Right ventricle myocardium inferior (tissue), 1 donor: ENCODE measurements at regions not wholly inside any gene's neighbourhood (a gene's known extent, or its start where the extent isn't known, plus 50 kb on each side); places are given as distances from the start of the nearest gene placed in this dataset.
"Not testable (repeated sequence)": the region's sequence is repeated elsewhere in the genome, so short reads cannot be mapped to it uniquely, and the experiment has no call there.

Experiments
- ATAC-seq: fragments of 200-7000 bp; cut with Tn5 transposase; one replicate; pipeline ENCODE4 v1.9.1; 2020; ENCODE audit warnings: mild to moderate bottlenecking, moderate library complexity
- DNase-seq: peaks from one replicate; pipeline ENCODE4 v3.0.0; 2021; ENCODE audit errors: missing footprints
- intact Hi-C: fragments of 100-400 bp; cut with DNase I; formaldehyde crosslinking; loops from one replicate; pipeline ENCODE4 v1.11.0; 2022
- donor health status: DM: no; HTN: yes; CAD: no; lungs with severe emphysema.

GRCh38 chr18:65235966-65236624 is 514.7 kb upstream of the CDH7 start:
- DNase-seq (no peak), ATAC-seq (no peak)
- intact Hi-C loops, result no loop called here

- DNase-seq (no peak), ATAC-seq (no peak)
- intact Hi-C loops, result no loop called here
These were observed 520.5 kb upstream of the CDH7 start for GRCh38 chr18:65230311-65230710.

GRCh38 chr18:65227970-65228369 is 522.8 kb upstream of the CDH7 start:
- ATAC-seq (no peak), DNase-seq (no peak)
- intact Hi-C loops, result no loop called here

- ATAC-seq (no peak), DNase-seq (no peak)
- intact Hi-C loops, result no loop called here
These were observed 529.1 kb upstream of the CDH7 start for GRCh38 chr18:65221736-65222135.

GRCh38 chr18:65221115-65221514 is 529.7 kb upstream of the CDH7 start:
- ATAC-seq (no peak), DNase-seq (peak; percentile 59)
- intact Hi-C loops, result no loop called here

GRCh38 chr18:65215865-65216466 is 534.8 kb upstream of the CDH7 start:
- ATAC-seq (no peak), DNase-seq (no peak)
- intact Hi-C loops, result no loop called here

GRCh38 chr18:65214456-65214855 is 536.4 kb upstream of the CDH7 start:
- ATAC-seq, result no peak
- no peak for DNase-seq
- intact Hi-C loops, result no loop called here

- DNase-seq (no peak), ATAC-seq (no peak)
- intact Hi-C loops, result no loop called here
These were observed 544.1 kb upstream of the CDH7 start for GRCh38 chr18:65206551-65207260.

- ATAC-seq, result no peak
- no peak for DNase-seq
- intact Hi-C loops, result no loop called here
These were observed 548.7 kb upstream of the CDH7 start for GRCh38 chr18:65202091-65202490.

- no peak for DNase-seq
- intact Hi-C loops, result no loop called here
- ATAC-seq, result no peak
These were observed 575.1 kb upstream of the CDH7 start for GRCh38 chr18:65175681-65176080.

GRCh38 chr18:65162086-65162485 is 588.7 kb upstream of the CDH7 start:
- ATAC-seq, intact Hi-C loops, DNase-seq: not testable (repeated sequence)

- DNase-seq, result no peak
- ATAC-seq, result no peak
- intact Hi-C loops, result no loop called here
These were observed 604.3 kb upstream of the CDH7 start for GRCh38 chr18:65146482-65147021.

GRCh38 chr18:65145312-65145711 is 605.5 kb upstream of the CDH7 start:
- intact Hi-C loops, result no loop called here
- no peak for DNase-seq

GRCh38 chr18:65133610-65134009 is 617.2 kb upstream of the CDH7 start:
- no peak for ATAC-seq
- DNase-seq, result no peak
- intact Hi-C loops, result no loop called here

More at GRCh38 chr18:65145312-65145711, 605.5 kb upstream of the CDH7 start:
- ATAC-seq, result no peak

GRCh38 chr18:65124633-65125032 is 626.2 kb upstream of the CDH7 start:
- ATAC-seq, result no peak
- intact Hi-C loops, result no loop called here
- DNase-seq, result no peak

- DNase-seq, result no peak
- intact Hi-C loops, result no loop called here
- ATAC-seq, result no peak
These were observed 646.9 kb upstream of the CDH7 start for GRCh38 chr18:65103864-65104263.

- intact Hi-C loops, result no loop called here
- ATAC-seq (no peak), DNase-seq (no peak)
These were observed 657.5 kb upstream of the CDH7 start for GRCh38 chr18:65093346-65093745.

- DNase-seq (no peak), ATAC-seq (no peak)
- intact Hi-C loops, result no loop called here
These were observed 659.0 kb upstream of the CDH7 start for GRCh38 chr18:65091744-65092329.

- DNase-seq, result no peak
These were observed 667.9 kb upstream of the CDH7 start for GRCh38 chr18:65082907-65083306.

More at GRCh38 chr18:65082907-65083306, 667.9 kb upstream of the CDH7 start:
- intact Hi-C loops, result loop anchor here (10.0 kb wide), 1 partner anchor 658 kb away; no protein-coding TSS in a partner anchor
- ATAC-seq, result no peak
